SK-N-SH (cell line): ENCODE measurements at regions not wholly inside any gene's neighbourhood (a gene's known extent, or its start where the extent isn't known, plus 50 kb on each side); places are given as distances from the start of the nearest gene placed in this dataset.

Source experiments
- CTCF ChIA-PET: fragments of 300-600, 350-600 bp; formaldehyde crosslinking; extraction: SDS; loops from one replicate; lab custom pipeline; 2021; lab: Yijun Ruan, JAX
- POLR2A ChIA-PET: fragments of 350-600 bp; sonication (Branson Sonifier 250); formaldehyde crosslinking; extraction: SDS; loops from one replicate; lab custom pipeline; 2020; ENCODE audit warnings: antibody characterized with exemption, inconsistent platforms; lab: Yijun Ruan, JAX
- DNase-seq: peaks from one replicate; pipeline ENCODE4 v3.0.0; 2012
- H2AFZ ChIP-seq: fragments of 200-600 bp; sonication (generic); 2 replicates; pipeline ENCODE4 v1.8.1; 2016; ENCODE audit warnings: antibody characterized with exemption, mild to moderate bottlenecking, low read depth
- H3F3A ChIP-seq: fragments of 200-600 bp; sonication (generic); replicated peaks from 2 replicates; pipeline ENCODE3; 2016; ENCODE audit warnings: antibody characterized with exemption, mild to moderate bottlenecking; ENCODE audit not compliant: insufficient read depth
- H3K27ac ChIP-seq, 2 experiments: fragments of 200-500 bp in 1 of 2; fragments of 200-600 bp in 1 of 2; sonication (Bioruptor generic) in 1 of 2; sonication (generic), shearing (Covaris generic) in 1 of 2; 2 replicates each; pipeline versions ENCODE4 v1.5.1 to v1.6.1; 2014 to 2016; ENCODE audit warnings: low read depth in 2 of 2, inconsistent platforms in 1 of 2, low read length in 1 of 2, mild to moderate bottlenecking in 1 of 2, mixed read lengths in 1 of 2
- H3K27me3 ChIP-seq: fragments of 200-600 bp; sonication (generic), shearing (Covaris generic); 2 replicates; pipeline ENCODE4 v1.6.1; 2016; ENCODE audit warnings: mixed run types; ENCODE audit not compliant: insufficient read depth
- H3K36me3 ChIP-seq, 2 experiments: fragments of 200-500 bp in 1 of 2; fragments of 200-600 bp in 1 of 2; sonication (Bioruptor generic) in 1 of 2; sonication (generic) in 1 of 2; replicated peaks in 1 of 2; 2 replicates each; pipeline versions ENCODE3 to v1.5.1; 2014 to 2016; ENCODE audit warnings: low read length in 1 of 2, mild to moderate bottlenecking in 1 of 2; ENCODE audit not compliant: insufficient read depth in 2 of 2, control insufficient read depth in 1 of 2
- H3K4me1 ChIP-seq, 2 experiments: fragments of 200-500 bp in 1 of 2; fragments of 200-600 bp in 1 of 2; sonication (Bioruptor generic) in 1 of 2; sonication (generic), shearing (Covaris generic) in 1 of 2; 2 replicates each; pipeline versions ENCODE4 v1.5.1 to v1.6.1; 2014 to 2016; ENCODE audit warnings: low read depth in 1 of 2, low read length in 1 of 2, mixed run types in 1 of 2; ENCODE audit not compliant: insufficient read depth in 2 of 2, control insufficient read depth in 1 of 2
- H3K4me2 ChIP-seq: fragments of 200-600 bp; sonication (generic), shearing (Covaris generic); 2 replicates; pipeline ENCODE4 v1.6.1; 2017; ENCODE audit warnings: mixed run types
- H3K4me3 ChIP-seq, 2 experiments: fragments of 200-500 bp in 1 of 2; fragments of 200-600 bp in 1 of 2; sonication (Bioruptor generic) in 1 of 2; sonication (generic), shearing (Covaris generic) in 1 of 2; 2 replicates each; pipeline versions ENCODE4 v1.5.1 to v1.8.1; 2014 to 2016; ENCODE audit warnings: low read depth in 2 of 2, inconsistent platforms in 1 of 2, low read length in 1 of 2, mild to moderate bottlenecking in 1 of 2, mixed read lengths in 1 of 2, moderate library complexity in 1 of 2
- H3K79me2 ChIP-seq: fragments of 200-600 bp; sonication (generic); 2 replicates; pipeline ENCODE4 v1.8.1; 2017; ENCODE audit warnings: mild to moderate bottlenecking; ENCODE audit not compliant: insufficient read depth
- H3K9ac ChIP-seq: fragments of 200-600 bp; sonication (generic); 2 replicates; pipeline ENCODE4 v1.6.1; 2017; ENCODE audit warnings: mixed run types
- H3K9me2 ChIP-seq: fragments of 200-600 bp; sonication (generic); 2 replicates; pipeline ENCODE4 v1.6.1; 2017; ENCODE audit warnings: mixed run types
- H3K9me3 ChIP-seq: fragments of 200-600 bp; sonication (generic); 2 replicates; pipeline ENCODE4 v1.6.1; 2017; ENCODE audit warnings: mixed run types, mild to moderate bottlenecking, moderate library complexity
- H4K20me1 ChIP-seq: fragments of 200-600 bp; sonication (generic); 2 replicates; pipeline ENCODE4 v1.6.1; 2017; ENCODE audit warnings: mild to moderate bottlenecking, mixed run types; ENCODE audit not compliant: insufficient read depth
- EP300 ChIP-seq, 2 experiments: IDR thresholded peaks; 2 replicates each; pipeline versions ENCODE4 v1.4.0 to v1.6.1; 2012; ENCODE audit warnings: borderline replicate concordance in 1 of 2, low read depth in 1 of 2, low read length in 1 of 2
- EZH2phosphoT487 ChIP-seq: fragments of 200-600 bp; sonication (generic); IDR thresholded peaks from 2 replicates; pipeline ENCODE4 v1.6.1; 2017; ENCODE audit warnings: low read depth, mixed run types, mild to moderate bottlenecking, antibody characterized with exemption, moderate library complexity, borderline replicate concordance
- FOXM1 ChIP-seq: IDR thresholded peaks from 2 replicates; pipeline ENCODE4 v1.4.0; 2012; ENCODE audit warnings: low read depth, mild to moderate bottlenecking
- GABPA ChIP-seq: IDR thresholded peaks from 2 replicates; pipeline ENCODE4 v1.4.0; 2012; ENCODE audit warnings: low read depth, mild to moderate bottlenecking
- GATA2 ChIP-seq: sonication (generic); formaldehyde crosslinking; IDR thresholded peaks from 2 replicates; pipeline ENCODE4 v1.5.0; 2020; ENCODE audit warnings: mild to moderate bottlenecking, missing genetic modification reagents
- JUND ChIP-seq: IDR thresholded peaks from 2 replicates; pipeline ENCODE4 v1.4.0; 2012
- MEF2A ChIP-seq: IDR thresholded peaks from 2 replicates; pipeline ENCODE4 v1.4.0; 2012; ENCODE audit warnings: low read depth, borderline replicate concordance
- NFIC ChIP-seq: IDR thresholded peaks from 2 replicates; pipeline ENCODE4 v1.4.0; 2012; ENCODE audit warnings: borderline replicate concordance
- NRF1 ChIP-seq: IDR thresholded peaks from 2 replicates; pipeline ENCODE4 v1.6.1; 2012; ENCODE audit warnings: low read depth, mild to moderate bottlenecking, low read length
- POLR2AphosphoS5 ChIP-seq: IDR thresholded peaks from 2 replicates; pipeline ENCODE4 v1.6.1; 2012; ENCODE audit warnings: low read depth, low read length
- RCOR1 ChIP-seq: fragments of 150-350 bp; IDR thresholded peaks from 2 replicates; pipeline ENCODE4 v1.6.1; 2017; ENCODE audit warnings: antibody characterized with exemption, low read length
- RFX5 ChIP-seq: IDR thresholded peaks from 2 replicates; pipeline ENCODE4 v1.6.1; 2012; ENCODE audit warnings: mild to moderate bottlenecking, improper control_type of control experiment, low read length
- RXRA ChIP-seq: IDR thresholded peaks from 2 replicates; pipeline ENCODE4 v1.4.0; 2012; ENCODE audit warnings: low read depth, mild to moderate bottlenecking, borderline replicate concordance
- SIN3A ChIP-seq: IDR thresholded peaks from 2 replicates; pipeline ENCODE4 v1.6.1; 2012; ENCODE audit warnings: low read depth, mild to moderate bottlenecking, low read length, moderate library complexity, borderline replicate concordance
- TAF1 ChIP-seq: IDR thresholded peaks from 2 replicates; pipeline ENCODE4 v1.6.1; 2012; ENCODE audit warnings: low read depth, mild to moderate bottlenecking, low read length, moderate library complexity, borderline replicate concordance
- TEAD4 ChIP-seq: IDR thresholded peaks from 2 replicates; pipeline ENCODE4 v1.4.0; 2012; ENCODE audit warnings: mild to moderate bottlenecking, borderline replicate concordance; ENCODE audit not compliant: insufficient read depth
- WGBS: methylation state at CpG from one replicate; pipeline ENCODE4 v1.1.6; 2017; ENCODE audit warnings: low lambda C conversion rate; 5-methylcytosine and 5-hydroxymethylcytosine counted together
- TF ChIP-seq, protein P1 (sequence below): IDR thresholded peaks from 2 replicates; pipeline ENCODE4; 2012
- TF ChIP-seq, protein P2 (sequence below): IDR thresholded peaks from 2 replicates; pipeline ENCODE4 v1.4.0; 2012; ENCODE audit warnings: low read depth, borderline replicate concordance
- TF ChIP-seq, protein P3 (sequence below): IDR thresholded peaks from 2 replicates; pipeline ENCODE4 v1.6.1; 2012; ENCODE audit warnings: mild to moderate bottlenecking, low read depth, low read length, moderate library complexity
- TF ChIP-seq, protein P4 (sequence below): fragments of 200-600 bp; sonication (generic); IDR thresholded peaks from 2 replicates; pipeline ENCODE4 v1.6.1; 2017; ENCODE audit warnings: antibody characterized with exemption, mild to moderate bottlenecking, moderate library complexity

DNA sequence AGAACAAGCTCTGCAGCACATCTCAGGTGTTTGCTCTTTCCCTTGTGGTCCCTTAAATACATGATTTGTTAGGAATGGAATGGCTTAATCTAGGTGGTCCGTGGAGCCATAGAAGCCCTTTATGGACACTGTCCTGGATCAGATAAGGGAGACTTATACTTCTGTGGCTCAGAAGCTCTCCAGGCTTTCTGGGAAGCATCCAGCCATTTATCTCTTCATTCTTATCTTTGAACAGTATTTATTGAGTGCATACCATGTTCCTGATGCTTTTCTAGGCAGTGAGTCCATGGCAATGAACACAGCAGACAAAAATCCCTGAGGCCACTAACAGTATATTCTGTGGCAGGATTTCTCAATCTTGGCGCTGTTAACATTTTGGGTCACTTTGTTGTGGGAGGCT is 474.5 kb upstream of the EEF2KMT start:
- Histone ChIP-seq H3K79me2 (no peaks in the 10 kb centered on the region), H4K20me1 (no peaks in the 10 kb centered on the region), H3K4me3 (no peak overlapping the region), H3K9me3 (no peaks in the 10 kb centered on the region), H3K9me2 (no peaks in the 10 kb centered on the region), H3K9ac (no peak overlapping the region), H3K4me2 (no peak overlapping the region), H3F3A (no peaks in the 10 kb centered on the region), H3K36me3 (no peaks in the 10 kb centered on the region), H3K27me3 (no peaks in the 10 kb centered on the region), H2AFZ (no peak overlapping the region), H3K27ac (no peak overlapping the region), H3K4me1 (peaks cover 0 to 25% of the 10 kb centered on the region in 2 experiments; a peak in 2 of 4 replicates)
- POLR2A ChIA-PET: no interaction called here
- TF ChIP-seq EZH2phosphoT487 (no peak), GABPA (no peak), NFIC (no peak), TEAD4 (no peak), EP300 (IDR thresholded peaks at IDR 0.05; ENCODE audit: borderline replicate concordance in 1 of 2, low read depth in 1 of 2, low read length in 1 of 2) (peak in 1 of 2 experiments; percentile 41; a peak in 1 of 4 replicates), POLR2AphosphoS5 (no peak)
- TF ChIP-seq, protein P1, sequence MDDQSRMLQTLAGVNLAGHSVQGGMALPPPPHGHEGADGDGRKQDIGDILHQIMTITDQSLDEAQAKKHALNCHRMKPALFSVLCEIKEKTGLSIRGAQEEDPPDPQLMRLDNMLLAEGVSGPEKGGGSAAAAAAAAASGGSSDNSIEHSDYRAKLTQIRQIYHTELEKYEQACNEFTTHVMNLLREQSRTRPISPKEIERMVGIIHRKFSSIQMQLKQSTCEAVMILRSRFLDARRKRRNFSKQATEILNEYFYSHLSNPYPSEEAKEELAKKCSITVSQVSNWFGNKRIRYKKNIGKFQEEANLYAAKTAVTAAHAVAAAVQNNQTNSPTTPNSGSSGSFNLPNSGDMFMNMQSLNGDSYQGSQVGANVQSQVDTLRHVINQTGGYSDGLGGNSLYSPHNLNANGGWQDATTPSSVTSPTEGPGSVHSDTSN: no peak
- TF ChIP-seq, protein P2, sequence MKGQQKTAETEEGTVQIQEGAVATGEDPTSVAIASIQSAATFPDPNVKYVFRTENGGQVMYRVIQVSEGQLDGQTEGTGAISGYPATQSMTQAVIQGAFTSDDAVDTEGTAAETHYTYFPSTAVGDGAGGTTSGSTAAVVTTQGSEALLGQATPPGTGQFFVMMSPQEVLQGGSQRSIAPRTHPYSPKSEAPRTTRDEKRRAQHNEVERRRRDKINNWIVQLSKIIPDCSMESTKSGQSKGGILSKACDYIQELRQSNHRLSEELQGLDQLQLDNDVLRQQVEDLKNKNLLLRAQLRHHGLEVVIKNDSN: no peak
- 30% methylated on average over 2 of the region's 2 CpGs for WGBS
- CTCF ChIA-PET: no interaction called here
- DNase-seq: no peak

DNA sequence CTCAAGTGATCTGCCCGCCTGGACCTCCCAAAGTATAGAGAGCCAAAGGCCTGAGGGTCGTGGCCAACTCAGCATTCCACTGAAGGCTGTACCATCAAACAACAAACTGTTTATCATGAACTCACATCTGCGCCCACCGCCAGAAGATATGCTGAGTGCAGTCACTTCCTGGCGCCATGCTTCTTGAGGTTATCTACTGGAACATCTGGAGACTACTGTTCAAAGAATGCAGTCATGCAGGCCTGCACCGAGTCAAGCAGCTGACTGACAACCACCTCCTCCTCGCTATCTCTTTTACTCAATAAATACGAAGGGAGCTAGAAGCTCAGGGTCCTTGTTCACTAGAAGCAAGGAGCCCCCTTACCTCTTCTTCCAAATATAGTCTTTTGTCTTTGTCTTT is 473.9 kb upstream of the EEF2KMT start:
- no peak overlapping the region for H3K27ac ChIP-seq
- CTCF ChIA-PET: interaction anchor here (1.3 kb wide), 1 partner anchor 44 kb away, joined by 3 read pairs; no protein-coding TSS in a partner anchor
- no peaks in the 10 kb centered on the region for H3K79me2 ChIP-seq
- H3K9me3 ChIP-seq: no peaks in the 10 kb centered on the region
- H3K9ac ChIP-seq: no peak overlapping the region
- peaks cover 0 to 22% of the 10 kb centered on the region in 2 experiments; a peak in 1 of 4 replicates for H3K4me1 ChIP-seq
- no peak overlapping the region for H2AFZ ChIP-seq
- DNase-seq: no peak
- H3K4me2 ChIP-seq: no peak overlapping the region
- 20% methylated on average over 8 of the region's 8 CpGs for WGBS
- no peaks in the 10 kb centered on the region for H4K20me1 ChIP-seq
- H3K36me3 ChIP-seq: no peaks in the 10 kb centered on the region
- H3K27me3 ChIP-seq: no peaks in the 10 kb centered on the region
- H3K4me3 ChIP-seq: no peak overlapping the region
- no peaks in the 10 kb centered on the region for H3K9me2 ChIP-seq
- POLR2A ChIA-PET: no interaction called here
- H3F3A ChIP-seq: no peaks in the 10 kb centered on the region
- TF ChIP-seq TEAD4 (no peak), RXRA (no peak), FOXM1 (no peak), RCOR1 (no peak), NFIC (no peak), MEF2A (no peak), NRF1 (no peak), TAF1 (no peak), SIN3A (no peak), GATA2 (CRISPR knock-in tag) (no peak), GABPA (no peak), JUND (no peak), RFX5 (no peak)
- TF ChIP-seq, protein P3, sequence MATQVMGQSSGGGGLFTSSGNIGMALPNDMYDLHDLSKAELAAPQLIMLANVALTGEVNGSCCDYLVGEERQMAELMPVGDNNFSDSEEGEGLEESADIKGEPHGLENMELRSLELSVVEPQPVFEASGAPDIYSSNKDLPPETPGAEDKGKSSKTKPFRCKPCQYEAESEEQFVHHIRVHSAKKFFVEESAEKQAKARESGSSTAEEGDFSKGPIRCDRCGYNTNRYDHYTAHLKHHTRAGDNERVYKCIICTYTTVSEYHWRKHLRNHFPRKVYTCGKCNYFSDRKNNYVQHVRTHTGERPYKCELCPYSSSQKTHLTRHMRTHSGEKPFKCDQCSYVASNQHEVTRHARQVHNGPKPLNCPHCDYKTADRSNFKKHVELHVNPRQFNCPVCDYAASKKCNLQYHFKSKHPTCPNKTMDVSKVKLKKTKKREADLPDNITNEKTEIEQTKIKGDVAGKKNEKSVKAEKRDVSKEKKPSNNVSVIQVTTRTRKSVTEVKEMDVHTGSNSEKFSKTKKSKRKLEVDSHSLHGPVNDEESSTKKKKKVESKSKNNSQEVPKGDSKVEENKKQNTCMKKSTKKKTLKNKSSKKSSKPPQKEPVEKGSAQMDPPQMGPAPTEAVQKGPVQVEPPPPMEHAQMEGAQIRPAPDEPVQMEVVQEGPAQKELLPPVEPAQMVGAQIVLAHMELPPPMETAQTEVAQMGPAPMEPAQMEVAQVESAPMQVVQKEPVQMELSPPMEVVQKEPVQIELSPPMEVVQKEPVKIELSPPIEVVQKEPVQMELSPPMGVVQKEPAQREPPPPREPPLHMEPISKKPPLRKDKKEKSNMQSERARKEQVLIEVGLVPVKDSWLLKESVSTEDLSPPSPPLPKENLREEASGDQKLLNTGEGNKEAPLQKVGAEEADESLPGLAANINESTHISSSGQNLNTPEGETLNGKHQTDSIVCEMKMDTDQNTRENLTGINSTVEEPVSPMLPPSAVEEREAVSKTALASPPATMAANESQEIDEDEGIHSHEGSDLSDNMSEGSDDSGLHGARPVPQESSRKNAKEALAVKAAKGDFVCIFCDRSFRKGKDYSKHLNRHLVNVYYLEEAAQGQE: no peak
- TF ChIP-seq, protein P2: no peak
- TF ChIP-seq, protein P4, sequence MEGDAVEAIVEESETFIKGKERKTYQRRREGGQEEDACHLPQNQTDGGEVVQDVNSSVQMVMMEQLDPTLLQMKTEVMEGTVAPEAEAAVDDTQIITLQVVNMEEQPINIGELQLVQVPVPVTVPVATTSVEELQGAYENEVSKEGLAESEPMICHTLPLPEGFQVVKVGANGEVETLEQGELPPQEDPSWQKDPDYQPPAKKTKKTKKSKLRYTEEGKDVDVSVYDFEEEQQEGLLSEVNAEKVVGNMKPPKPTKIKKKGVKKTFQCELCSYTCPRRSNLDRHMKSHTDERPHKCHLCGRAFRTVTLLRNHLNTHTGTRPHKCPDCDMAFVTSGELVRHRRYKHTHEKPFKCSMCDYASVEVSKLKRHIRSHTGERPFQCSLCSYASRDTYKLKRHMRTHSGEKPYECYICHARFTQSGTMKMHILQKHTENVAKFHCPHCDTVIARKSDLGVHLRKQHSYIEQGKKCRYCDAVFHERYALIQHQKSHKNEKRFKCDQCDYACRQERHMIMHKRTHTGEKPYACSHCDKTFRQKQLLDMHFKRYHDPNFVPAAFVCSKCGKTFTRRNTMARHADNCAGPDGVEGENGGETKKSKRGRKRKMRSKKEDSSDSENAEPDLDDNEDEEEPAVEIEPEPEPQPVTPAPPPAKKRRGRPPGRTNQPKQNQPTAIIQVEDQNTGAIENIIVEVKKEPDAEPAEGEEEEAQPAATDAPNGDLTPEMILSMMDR: no peak
